ENCODE measurements at regions not wholly inside any gene's neighbourhood (a gene's known extent, or its start where the extent isn't known, plus 50 kb on each side); places are given as distances from the start of the nearest gene placed in this dataset.
A peak's percentile ranks its signal among the peaks of the same experiment; 100 is the strongest.

DNA sequence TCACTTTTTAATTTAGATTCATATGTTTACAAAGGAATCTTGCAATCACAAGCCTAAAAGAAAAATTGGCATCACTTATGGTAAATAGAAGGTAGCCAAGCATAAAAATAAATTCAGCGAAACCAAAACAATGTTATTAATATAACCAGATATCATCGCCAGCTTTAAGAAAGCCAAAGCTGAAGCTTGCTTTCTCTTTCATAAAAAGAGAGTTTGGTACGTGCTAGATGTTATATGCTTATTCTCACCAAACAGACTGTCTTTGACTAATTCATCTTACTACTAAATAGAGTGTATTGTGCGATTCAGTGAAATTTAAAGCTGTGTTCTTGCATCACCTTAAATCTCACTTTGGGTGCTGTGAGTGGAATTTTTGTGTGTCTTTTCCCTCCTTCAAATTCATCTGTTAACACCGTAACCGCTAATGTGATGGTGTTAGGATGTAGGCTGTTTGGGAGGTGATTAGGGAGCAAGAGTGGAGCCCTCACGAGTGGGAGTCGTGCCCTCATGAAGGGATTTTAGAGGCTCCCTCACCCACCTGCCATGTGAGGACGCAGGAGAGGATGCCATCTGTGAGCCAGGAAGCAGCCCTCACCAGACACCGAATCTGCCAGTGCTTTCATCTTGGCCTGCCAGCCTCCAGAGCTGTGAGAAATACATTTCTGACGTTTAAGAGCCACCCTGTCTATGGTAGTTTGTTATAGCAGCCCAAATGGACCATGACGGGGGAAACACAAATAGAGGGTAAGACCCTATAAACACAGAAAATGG lies 134.1 kb upstream of the TMEM45B start:
- H3K27me3 ChIP-seq (ENCODE audit: insufficient read depth, insufficient read length) = no peaks in the 10 kb centered on the region
- H3K9ac ChIP-seq (ENCODE audit: insufficient read length, low read depth) = no peak overlapping the region
- H3K4me3 ChIP-seq (ENCODE audit: insufficient read length, low read depth) = no peak overlapping the region

GRCh38 chr11:129686269-129686668 lies 129.4 kb upstream of the TMEM45B start:
- DNase-seq (ENCODE audit: low read depth, low spot score) = no peak

More for the DNA sequence above, 134.1 kb upstream of the TMEM45B start:
- TF ChIP-seq SUZ12 (IDR thresholded peaks at IDR 0.05; ENCODE audit: extremely low read depth, insufficient read depth, insufficient read length) (no peak), YY1 (IDR thresholded peaks at IDR 0.05; ENCODE audit: insufficient read depth, insufficient read length) (no peak), ZNF274 (IDR thresholded peaks at IDR 0.05; ENCODE audit: low read depth, low read length) (no peak)
- H3K36me3 ChIP-seq (ENCODE audit: insufficient read depth, insufficient read length, low read length) = no peaks in the 10 kb centered on the region
- no peaks in the 10 kb centered on the region for H3K9me3 ChIP-seq (ENCODE audit: insufficient read depth, low read length)
- H3K4me1 ChIP-seq (ENCODE audit: insufficient read depth, insufficient read length) = no peaks in the 10 kb centered on the region
- DNase-seq (ENCODE audit: low read depth, low spot score) = no peak

GRCh38 chr11:129691142-129691541 lies 124.5 kb upstream of the TMEM45B start:
- TF ChIP-seq YY1 (IDR thresholded peaks at IDR 0.05; ENCODE audit: insufficient read depth, insufficient read length) (no peak), ZNF274 (IDR thresholded peaks at IDR 0.05; ENCODE audit: low read depth, low read length) (no peak), SUZ12 (IDR thresholded peaks at IDR 0.05; ENCODE audit: extremely low read depth, insufficient read depth, insufficient read length) (no peak)
- Histone ChIP-seq H3K9me3 (ENCODE audit: insufficient read depth, low read length) (no peaks in the 10 kb centered on the region), H3K4me3 (ENCODE audit: insufficient read length, low read depth) (no peak overlapping the region), H3K9ac (ENCODE audit: insufficient read length, low read depth) (no peak overlapping the region), H3K36me3 (ENCODE audit: insufficient read depth, insufficient read length, low read length) (no peaks in the 10 kb centered on the region), H3K4me1 (ENCODE audit: insufficient read depth, insufficient read length) (peaks cover 3% of the 10 kb centered on the region), H3K27me3 (ENCODE audit: insufficient read depth, insufficient read length) (no peaks in the 10 kb centered on the region)
- no peak for DNase-seq (ENCODE audit: low read depth, low spot score)

More at GRCh38 chr11:129686269-129686668, 129.4 kb upstream of the TMEM45B start:
- Histone ChIP-seq H3K4me3 (ENCODE audit: insufficient read length, low read depth) (no peak overlapping the region), H3K9ac (ENCODE audit: insufficient read length, low read depth) (no peak overlapping the region), H3K27me3 (ENCODE audit: insufficient read depth, insufficient read length) (no peaks in the 10 kb centered on the region), H3K4me1 (ENCODE audit: insufficient read depth, insufficient read length) (peaks cover 2% of the 10 kb centered on the region), H3K36me3 (ENCODE audit: insufficient read depth, insufficient read length, low read length) (no peaks in the 10 kb centered on the region), H3K9me3 (ENCODE audit: insufficient read depth, low read length) (no peaks in the 10 kb centered on the region)
- TF ChIP-seq SUZ12 (IDR thresholded peaks at IDR 0.05; ENCODE audit: extremely low read depth, insufficient read depth, insufficient read length) (no peak), ZNF274 (IDR thresholded peaks at IDR 0.05; ENCODE audit: low read depth, low read length) (no peak), YY1 (IDR thresholded peaks at IDR 0.05; ENCODE audit: insufficient read depth, insufficient read length) (no peak)

- H3K36me3 ChIP-seq (ENCODE audit: insufficient read depth, insufficient read length, low read length) = no peaks in the 10 kb centered on the region
- H3K4me3 ChIP-seq (ENCODE audit: insufficient read length, low read depth) = no peak overlapping the region
- TF ChIP-seq YY1 (IDR thresholded peaks at IDR 0.05; ENCODE audit: insufficient read depth, insufficient read length) (no peak), SUZ12 (IDR thresholded peaks at IDR 0.05; ENCODE audit: extremely low read depth, insufficient read depth, insufficient read length) (no peak), ZNF274 (IDR thresholded peaks at IDR 0.05; ENCODE audit: low read depth, low read length) (no peak)
- DNase-seq (ENCODE audit: low read depth, low spot score) = no peak
- no peaks in the 10 kb centered on the region for H3K9me3 ChIP-seq (ENCODE audit: insufficient read depth, low read length)
- H3K9ac ChIP-seq (ENCODE audit: insufficient read length, low read depth) = no peak overlapping the region
- peaks cover 3% of the 10 kb centered on the region for H3K4me1 ChIP-seq (ENCODE audit: insufficient read depth, insufficient read length)
- H3K27me3 ChIP-seq (ENCODE audit: insufficient read depth, insufficient read length) = no peaks in the 10 kb centered on the region
Measured at GRCh38 chr11:129694538-129694937, 121.1 kb upstream of the TMEM45B start.

DNA sequence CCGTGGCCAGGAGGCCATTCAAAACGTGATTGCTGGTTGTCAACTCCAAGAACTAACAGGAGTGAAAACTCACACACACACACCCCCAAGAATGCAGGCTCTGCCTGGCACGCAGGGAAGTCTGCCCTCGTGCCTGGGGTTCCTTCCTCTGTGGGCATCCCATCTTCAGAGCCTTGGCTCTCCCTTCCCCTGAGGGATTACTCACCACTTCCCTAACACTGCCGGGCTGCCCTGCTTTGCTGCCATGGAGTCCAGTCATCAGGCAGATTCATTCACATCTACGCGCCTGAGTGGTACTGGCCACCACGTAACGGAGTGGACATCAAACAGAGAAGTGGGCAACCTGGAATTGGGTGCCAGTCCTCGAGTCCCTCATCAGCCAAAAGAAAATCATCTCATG lies 120.7 kb upstream of the TMEM45B start:
- H3K27me3 ChIP-seq (ENCODE audit: insufficient read depth, insufficient read length) = no peaks in the 10 kb centered on the region
- H3K4me1 ChIP-seq (ENCODE audit: insufficient read depth, insufficient read length) = peaks cover 3% of the 10 kb centered on the region
- DNase-seq (ENCODE audit: low read depth, low spot score) = no peak
- H3K36me3 ChIP-seq (ENCODE audit: insufficient read depth, insufficient read length, low read length) = no peaks in the 10 kb centered on the region
- no peaks in the 10 kb centered on the region for H3K9me3 ChIP-seq (ENCODE audit: insufficient read depth, low read length)
- no peak overlapping the region for H3K9ac ChIP-seq (ENCODE audit: insufficient read length, low read depth)
- TF ChIP-seq SUZ12 (IDR thresholded peaks at IDR 0.05; ENCODE audit: extremely low read depth, insufficient read depth, insufficient read length) (no peak), YY1 (IDR thresholded peaks at IDR 0.05; ENCODE audit: insufficient read depth, insufficient read length) (no peak), ZNF274 (IDR thresholded peaks at IDR 0.05; ENCODE audit: low read depth, low read length) (no peak)
- no peak overlapping the region for H3K4me3 ChIP-seq (ENCODE audit: insufficient read length, low read depth)

- no peaks in the 10 kb centered on the region for H3K27me3 ChIP-seq (ENCODE audit: insufficient read depth, insufficient read length)
- H3K9me3 ChIP-seq (ENCODE audit: insufficient read depth, low read length) = no peaks in the 10 kb centered on the region
- H3K4me1 ChIP-seq (ENCODE audit: insufficient read depth, insufficient read length) = peaks cover 3% of the 10 kb centered on the region
- TF ChIP-seq YY1 (IDR thresholded peaks at IDR 0.05; ENCODE audit: insufficient read depth, insufficient read length) = no peak
- no peak for TF ChIP-seq ZNF274 (IDR thresholded peaks at IDR 0.05; ENCODE audit: low read depth, low read length)
- TF ChIP-seq SUZ12 (IDR thresholded peaks at IDR 0.05; ENCODE audit: extremely low read depth, insufficient read depth, insufficient read length) = no peak
- no peaks in the 10 kb centered on the region for H3K36me3 ChIP-seq (ENCODE audit: insufficient read depth, insufficient read length, low read length)
- peak; percentile 39 for DNase-seq (ENCODE audit: low read depth, low spot score)
- H3K4me3 ChIP-seq (ENCODE audit: insufficient read length, low read depth) = peak overlapping the region; percentile 11
- H3K9ac ChIP-seq (ENCODE audit: insufficient read length, low read depth) = peak overlapping the region; percentile 32
Measured at GRCh38 chr11:129695571-129696308, 119.9 kb upstream of the TMEM45B start.

Data from NT2/D1 (cell line).